ENCODE measurements at regions not wholly inside any gene's neighbourhood (a gene's known extent, or its start where the extent isn't known, plus 50 kb on each side); places are given as distances from the start of the nearest gene placed in this dataset.

DNA sequence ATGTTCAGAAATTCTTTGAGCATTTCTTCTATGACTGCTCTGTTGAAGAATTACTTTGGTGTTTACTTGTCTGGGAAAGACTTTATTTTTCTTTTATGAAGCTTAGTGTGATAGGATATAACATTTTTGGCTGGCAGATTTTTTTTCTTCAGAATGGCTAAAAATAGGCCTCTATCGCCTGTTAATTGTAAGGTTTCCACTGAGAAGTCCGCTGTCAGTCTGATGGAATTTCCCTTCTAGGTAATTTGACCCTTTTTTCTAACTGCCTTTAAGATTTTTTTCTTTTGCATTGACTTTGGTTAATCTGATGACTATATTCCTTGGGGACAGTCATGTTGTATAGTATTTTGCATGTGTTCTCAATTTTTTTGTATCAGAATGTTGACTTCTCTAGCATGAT is 590.7 kb downstream of the ADCYAP1 start:
- H3K4me2 ChIP-seq (ENCODE audit: insufficient read depth, low read length): no peak overlapping the region
- no peaks in the 10 kb centered on the region for H4K20me1 ChIP-seq (ENCODE audit: insufficient read depth, low read length)
- DNase-seq (ENCODE audit: insufficient read length, low spot score, missing footprints): no peak
- no peaks in the 10 kb centered on the region for H3K36me3 ChIP-seq (ENCODE audit: insufficient read depth, low read length)
- no peak overlapping the region for H3K4me3 ChIP-seq (ENCODE audit: insufficient read depth, low read length)
- no peaks in the 10 kb centered on the region for H3K9me3 ChIP-seq (ENCODE audit: low read depth, low read length)
- H3K27me3 ChIP-seq (ENCODE audit: insufficient read depth, low read length): no peaks in the 10 kb centered on the region
- no peak overlapping the region for H2AFZ ChIP-seq (ENCODE audit: low read length)
- no peak overlapping the region for H3K27ac ChIP-seq (ENCODE audit: low read depth, low read length)
- TF ChIP-seq, protein P1, sequence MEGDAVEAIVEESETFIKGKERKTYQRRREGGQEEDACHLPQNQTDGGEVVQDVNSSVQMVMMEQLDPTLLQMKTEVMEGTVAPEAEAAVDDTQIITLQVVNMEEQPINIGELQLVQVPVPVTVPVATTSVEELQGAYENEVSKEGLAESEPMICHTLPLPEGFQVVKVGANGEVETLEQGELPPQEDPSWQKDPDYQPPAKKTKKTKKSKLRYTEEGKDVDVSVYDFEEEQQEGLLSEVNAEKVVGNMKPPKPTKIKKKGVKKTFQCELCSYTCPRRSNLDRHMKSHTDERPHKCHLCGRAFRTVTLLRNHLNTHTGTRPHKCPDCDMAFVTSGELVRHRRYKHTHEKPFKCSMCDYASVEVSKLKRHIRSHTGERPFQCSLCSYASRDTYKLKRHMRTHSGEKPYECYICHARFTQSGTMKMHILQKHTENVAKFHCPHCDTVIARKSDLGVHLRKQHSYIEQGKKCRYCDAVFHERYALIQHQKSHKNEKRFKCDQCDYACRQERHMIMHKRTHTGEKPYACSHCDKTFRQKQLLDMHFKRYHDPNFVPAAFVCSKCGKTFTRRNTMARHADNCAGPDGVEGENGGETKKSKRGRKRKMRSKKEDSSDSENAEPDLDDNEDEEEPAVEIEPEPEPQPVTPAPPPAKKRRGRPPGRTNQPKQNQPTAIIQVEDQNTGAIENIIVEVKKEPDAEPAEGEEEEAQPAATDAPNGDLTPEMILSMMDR (IDR thresholded peaks at IDR 0.05; ENCODE audit: extremely low read depth, low read depth, low read length): no peak
- H3K4me1 ChIP-seq (ENCODE audit: insufficient read depth, low read length): no peaks in the 10 kb centered on the region
- no peaks in the 10 kb centered on the region for H3K79me2 ChIP-seq (ENCODE audit: insufficient read depth, low read length)

DNA sequence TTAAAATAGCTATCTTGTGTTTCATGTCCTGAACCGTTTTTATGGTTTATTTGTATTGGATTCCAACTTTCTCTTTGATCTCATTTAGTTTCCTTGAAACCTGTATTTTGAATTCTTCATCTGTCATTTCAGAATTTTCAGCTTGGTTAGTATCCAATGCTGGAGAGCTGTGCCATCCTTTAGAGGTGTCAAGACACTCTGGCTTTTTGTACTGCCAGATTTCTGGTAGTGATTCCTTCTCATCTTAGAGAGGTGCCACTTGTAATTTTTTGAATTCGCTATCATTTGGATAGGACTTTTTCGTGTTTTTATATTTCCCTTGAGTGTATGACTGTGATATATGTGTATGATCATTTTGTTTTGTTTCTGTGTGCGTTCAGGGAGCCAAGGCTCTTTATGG is 591.4 kb downstream of the ADCYAP1 start:
- H3K27ac ChIP-seq (ENCODE audit: low read depth, low read length): no peak overlapping the region
- H3K4me1 ChIP-seq (ENCODE audit: insufficient read depth, low read length): no peaks in the 10 kb centered on the region
- H4K20me1 ChIP-seq (ENCODE audit: insufficient read depth, low read length): no peaks in the 10 kb centered on the region
- no peak for DNase-seq (ENCODE audit: insufficient read length, low spot score, missing footprints)
- H3K79me2 ChIP-seq (ENCODE audit: insufficient read depth, low read length): no peaks in the 10 kb centered on the region
- no peaks in the 10 kb centered on the region for H3K9me3 ChIP-seq (ENCODE audit: low read depth, low read length)
- TF ChIP-seq, protein P1 (IDR thresholded peaks at IDR 0.05; ENCODE audit: extremely low read depth, low read depth, low read length): no peak
- H3K4me3 ChIP-seq (ENCODE audit: insufficient read depth, low read length): no peak overlapping the region
- no peak overlapping the region for H2AFZ ChIP-seq (ENCODE audit: low read length)
- H3K36me3 ChIP-seq (ENCODE audit: insufficient read depth, low read length): no peaks in the 10 kb centered on the region
- H3K4me2 ChIP-seq (ENCODE audit: insufficient read depth, low read length): no peak overlapping the region
- H3K27me3 ChIP-seq (ENCODE audit: insufficient read depth, low read length): no peaks in the 10 kb centered on the region

DNA sequence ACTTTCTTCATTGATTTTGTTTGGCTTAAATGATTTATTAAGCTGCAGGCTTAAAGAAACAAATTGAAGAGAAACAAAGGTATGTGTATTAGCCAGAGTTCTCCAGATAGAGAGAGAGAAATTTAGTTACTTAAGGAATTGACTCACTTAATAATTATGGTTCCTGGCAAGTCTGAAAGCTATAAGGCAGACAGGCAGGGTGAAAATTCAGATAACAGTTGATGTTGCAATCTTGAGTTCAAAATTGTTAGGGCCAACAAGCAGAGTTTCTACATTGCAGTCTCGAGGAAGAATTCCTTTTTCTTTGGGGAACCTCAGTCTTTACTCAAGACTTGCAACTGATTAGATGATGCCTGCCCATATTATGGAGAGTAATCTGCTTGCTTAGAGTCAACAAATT is 593.5 kb downstream of the ADCYAP1 start:
- Histone ChIP-seq H2AFZ (ENCODE audit: low read length) (no peak overlapping the region), H3K4me2 (ENCODE audit: insufficient read depth, low read length) (no peak overlapping the region), H3K4me1 (ENCODE audit: insufficient read depth, low read length) (no peaks in the 10 kb centered on the region), H3K79me2 (ENCODE audit: insufficient read depth, low read length) (no peaks in the 10 kb centered on the region), H3K27me3 (ENCODE audit: insufficient read depth, low read length) (no peaks in the 10 kb centered on the region), H3K9me3 (ENCODE audit: low read depth, low read length) (no peaks in the 10 kb centered on the region), H3K27ac (ENCODE audit: low read depth, low read length) (no peak overlapping the region), H4K20me1 (ENCODE audit: insufficient read depth, low read length) (no peaks in the 10 kb centered on the region), H3K4me3 (ENCODE audit: insufficient read depth, low read length) (no peak overlapping the region), H3K36me3 (ENCODE audit: insufficient read depth, low read length) (no peaks in the 10 kb centered on the region)
- DNase-seq (ENCODE audit: insufficient read length, low spot score, missing footprints): no peak
- TF ChIP-seq, protein P1 (IDR thresholded peaks at IDR 0.05; ENCODE audit: extremely low read depth, low read depth, low read length): no peak

DNA sequence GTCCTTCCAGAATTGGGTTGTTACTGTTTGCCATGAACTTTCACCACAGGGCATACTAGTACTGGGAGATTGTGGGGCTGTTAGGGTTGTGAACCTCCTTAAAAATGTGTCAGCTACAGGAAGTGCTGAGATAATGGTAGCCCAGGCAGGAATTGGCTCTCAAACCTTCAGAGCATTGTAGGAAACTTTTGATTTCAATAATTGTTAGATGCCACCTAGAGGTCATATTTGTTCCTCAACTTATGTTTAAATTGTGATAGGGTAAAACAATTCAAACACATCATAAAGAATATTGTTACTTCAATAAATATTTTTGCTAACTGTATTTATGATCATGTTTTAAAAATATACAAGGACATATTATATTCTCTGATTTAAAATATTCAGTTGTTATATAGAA is 594.6 kb downstream of the ADCYAP1 start:
- no peaks in the 10 kb centered on the region for H3K79me2 ChIP-seq (ENCODE audit: insufficient read depth, low read length)
- no peak overlapping the region for H3K27ac ChIP-seq (ENCODE audit: low read depth, low read length)
- H3K27me3 ChIP-seq (ENCODE audit: insufficient read depth, low read length): no peaks in the 10 kb centered on the region
- TF ChIP-seq, protein P1 (IDR thresholded peaks at IDR 0.05; ENCODE audit: extremely low read depth, low read depth, low read length): no peak
- H3K4me1 ChIP-seq (ENCODE audit: insufficient read depth, low read length): no peaks in the 10 kb centered on the region
- no peaks in the 10 kb centered on the region for H3K9me3 ChIP-seq (ENCODE audit: low read depth, low read length)
- no peak overlapping the region for H3K4me3 ChIP-seq (ENCODE audit: insufficient read depth, low read length)
- H4K20me1 ChIP-seq (ENCODE audit: insufficient read depth, low read length): no peaks in the 10 kb centered on the region
- DNase-seq (ENCODE audit: insufficient read length, low spot score, missing footprints): no peak
- H3K4me2 ChIP-seq (ENCODE audit: insufficient read depth, low read length): no peak overlapping the region
- no peaks in the 10 kb centered on the region for H3K36me3 ChIP-seq (ENCODE audit: insufficient read depth, low read length)
- no peak overlapping the region for H2AFZ ChIP-seq (ENCODE audit: low read length)

Data from osteoblast (primary cell).